ENCODE measurements at regions not wholly inside any gene's neighbourhood (a gene's known extent, or its start where the extent isn't known, plus 50 kb on each side); places are given as distances from the start of the nearest gene placed in this dataset.

DNA sequence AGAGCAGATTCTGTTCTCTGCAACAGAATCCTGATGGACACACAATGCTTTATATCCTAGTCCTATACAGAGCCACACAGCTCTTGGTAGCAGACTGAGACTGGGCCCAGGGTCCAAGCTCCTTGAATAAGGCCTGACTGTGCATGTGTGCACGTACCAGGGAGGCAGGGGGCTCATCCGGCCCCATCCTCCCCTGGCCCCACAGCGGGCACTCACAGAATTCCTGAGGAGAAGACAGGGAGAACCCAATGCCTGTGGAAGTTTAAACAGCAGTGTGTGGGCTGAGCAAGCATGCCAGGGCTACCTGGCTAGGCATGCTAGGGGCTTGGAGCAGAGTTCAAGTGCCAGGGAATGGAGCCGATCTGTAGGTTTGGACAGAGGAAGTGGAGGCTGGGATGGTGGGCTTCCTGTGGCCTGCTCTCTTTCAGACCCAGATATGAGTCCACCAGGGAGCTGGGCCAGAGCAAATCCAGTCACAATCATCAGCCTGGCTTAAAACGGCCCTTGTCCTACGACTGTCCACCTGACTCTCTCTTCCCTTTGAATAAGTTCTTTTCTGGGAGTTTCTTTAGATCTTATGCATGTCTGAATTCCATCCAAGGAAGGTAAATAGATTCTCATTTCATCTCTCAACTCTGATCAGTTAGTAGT lies 74.0 kb downstream of the MRPL14 start:
- Histone ChIP-seq H3K9me3 (replicated peaks; ENCODE audit: control insufficient read depth, insufficient read depth, low read depth, low read length) (no peaks in the 10 kb centered on the region), H3K9ac (ENCODE audit: insufficient read depth in 1 of 2, low read depth in 2 of 2, low read length in 2 of 2) (peak overlapping the region in 1 of 2 experiments; percentile 54; a peak in 2 of 4 replicates), H3K27me3 (ENCODE audit: control insufficient read depth in 2 of 2, insufficient read depth in 2 of 2, low read length in 2 of 2) (no peaks in the 10 kb centered on the region), H3K36me3 (ENCODE audit: control insufficient read depth, insufficient read depth, low read length) (no peaks in the 10 kb centered on the region), H3K9me1 (ENCODE audit: control insufficient read depth, insufficient read depth, low read length) (no peaks in the 10 kb centered on the region), H3K79me2 (ENCODE audit: control insufficient read depth, insufficient read depth, low read length) (no peaks in the 10 kb centered on the region), H2AFZ (ENCODE audit: low read depth, low read length) (peak overlapping the region; percentile 40; the same call in 1 of the 2 replicates), H3K27ac (ENCODE audit: extremely low read depth, low read depth, low read length) (no peak overlapping the region), H4K20me1 (replicated peaks; ENCODE audit: control insufficient read depth, insufficient read depth, low read length) (no peaks in the 10 kb centered on the region), H3K4me3 (no peak overlapping the region), H3K4me1 (replicated peaks in 1 of 2; ENCODE audit: control insufficient read depth in 2 of 2, insufficient read depth in 2 of 2, low read length in 2 of 2) (peaks cover 34 to 74% of the 10 kb centered on the region in 2 experiments), H3K4me2 (ENCODE audit: insufficient read depth, low read length) (no peak overlapping the region)
- ATAC-seq (no peak), DNase-seq (ENCODE audit: extremely low read depth in 1 of 4, low spot score in 3 of 4) (no peak), FAIRE-seq (no peak)
- 64% methylated on average over 6 of the region's 6 CpGs for WGBS (ENCODE audit: insufficient coverage, low coverage, missing lambda C conversion rate)
- ChIA-PET POLR2A (interaction anchor here (0.5 to 2.0 kb wide), 10 partner anchors 8 to 267 kb away, joined by 3 to 6 read pairs (median 3); no protein-coding TSS in a partner anchor), CTCF (ENCODE audit: low intra/inter-chr PET ratio) (no interaction called here)
- intact Hi-C loops (cut with micrococcal nuclease) = no loop called here
- no TSS peak for BruUV-seq (replicated peaks)
- in situ Hi-C loops (cut with MboI) = no loop called here
- TF ChIP-seq ZNF76 (CRISPR knock-in tag; IDR thresholded peaks at IDR 0.05; ENCODE audit: borderline replicate concordance) (no peak), RAD51 (IDR thresholded peaks at IDR 0.05; ENCODE audit: borderline replicate concordance, low read depth) (no peak), TCF7 (IDR thresholded peaks at IDR 0.05; ENCODE audit: borderline replicate concordance) (no peak), ZBTB49 (CRISPR knock-in tag; IDR thresholded peaks at IDR 0.05; ENCODE audit: borderline replicate concordance) (no peak), ZFP30 (CRISPR knock-in tag; IDR thresholded peaks at IDR 0.05; ENCODE audit: borderline replicate concordance) (no peak), ZNF175 (CRISPR knock-in tag; IDR thresholded peaks at IDR 0.05; ENCODE audit: low read depth) (0 out of 2 replicates have a peak, but pooled peaks have one; percentile 5), FOXJ2 (tag; IDR thresholded peaks at IDR 0.05) (no peak), ZNF584 (CRISPR knock-in tag; IDR thresholded peaks at IDR 0.05; ENCODE audit: low read depth) (no peak), SRSF7 (optimal IDR thresholded peaks at IDR 0.05; ENCODE audit: low read depth, low read length) (no peak), LEF1 (IDR thresholded peaks at IDR 0.05) (no peak), ZFP36 (IDR thresholded peaks at IDR 0.05; ENCODE audit: low read depth, low read length, partially characterized antibody) (no peak), ZBED1 (IDR thresholded peaks at IDR 0.05) (no peak), MAX (CRISPR knock-in tag; IDR thresholded peaks at IDR 0.05) (no peak), ZNF77 (CRISPR knock-in tag; IDR thresholded peaks at IDR 0.05) (no peak)
- TF ChIP-seq, protein P1, sequence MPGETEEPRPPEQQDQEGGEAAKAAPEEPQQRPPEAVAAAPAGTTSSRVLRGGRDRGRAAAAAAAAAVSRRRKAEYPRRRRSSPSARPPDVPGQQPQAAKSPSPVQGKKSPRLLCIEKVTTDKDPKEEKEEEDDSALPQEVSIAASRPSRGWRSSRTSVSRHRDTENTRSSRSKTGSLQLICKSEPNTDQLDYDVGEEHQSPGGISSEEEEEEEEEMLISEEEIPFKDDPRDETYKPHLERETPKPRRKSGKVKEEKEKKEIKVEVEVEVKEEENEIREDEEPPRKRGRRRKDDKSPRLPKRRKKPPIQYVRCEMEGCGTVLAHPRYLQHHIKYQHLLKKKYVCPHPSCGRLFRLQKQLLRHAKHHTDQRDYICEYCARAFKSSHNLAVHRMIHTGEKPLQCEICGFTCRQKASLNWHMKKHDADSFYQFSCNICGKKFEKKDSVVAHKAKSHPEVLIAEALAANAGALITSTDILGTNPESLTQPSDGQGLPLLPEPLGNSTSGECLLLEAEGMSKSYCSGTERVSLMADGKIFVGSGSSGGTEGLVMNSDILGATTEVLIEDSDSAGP (CRISPR knock-in tag; IDR thresholded peaks at IDR 0.05) = 0 out of 2 replicates have a peak, but pooled peaks have one; percentile 21

All from K562 (cell line).